Adrenal gland (tissue), 9 donors: ENCODE measurements at regions not wholly inside any gene's neighbourhood (a gene's known extent, or its start where the extent isn't known, plus 50 kb on each side); places are given as distances from the start of the nearest gene placed in this dataset.
A peak's percentile ranks its signal among the peaks of the same experiment; 100 is the strongest.

Experiments used
- DNase-seq, 7 donors: peaks; one replicate each; pipeline ENCODE4 v3.0.0-alpha.2; 2019 to 2020
- H3K27ac ChIP-seq, 5 donors: fragments of 200-600 bp; sonication (generic) in 4 of 5; 1 replicate in 3 of 5; 2 replicates in 2 of 5; pipeline versions ENCODE4 v1.5.1 to v1.8.0; 2016 to 2020; ENCODE audit warnings: mild to moderate bottlenecking in 1 of 5
- H3K27me3 ChIP-seq: fragments of 200-600 bp; 2 replicates; pipeline ENCODE4 v1.8.0; 2021
- H3K36me3 ChIP-seq, 2 donors: fragments of 200-600 bp; replicated peaks in 1 of 2; 1 replicate in 1 of 2; 2 replicates in 1 of 2; pipeline versions ENCODE4 v1.5.1 to v1.8.0; 2018 to 2022
- H3K4me1 ChIP-seq, 2 donors: fragments of 200-600 bp; replicated peaks in 1 of 2; 1 replicate in 1 of 2; 2 replicates in 1 of 2; pipeline versions ENCODE4 v1.5.1 to v1.8.0; 2018 to 2021
- H3K4me3 ChIP-seq, 4 donors: fragments of 200-600 bp; sonication (generic) in 3 of 4; one replicate each; pipeline ENCODE4 v1.5.1; 2016 to 2018
- H3K9me3 ChIP-seq, 3 donors: fragments of 200-600 bp; sonication (generic) in 1 of 3; replicated peaks in 1 of 3; 1 replicate in 2 of 3; 2 replicates in 1 of 3; pipeline versions ENCODE4 v1.5.1 to v1.8.0; 2016 to 2021
- CTCF ChIP-seq, 6 experiments: fragments of 450-650 bp in 4 of 6; fragments of 200-600 bp in 2 of 6; sonication (generic) in 1 of 6; IDR thresholded peaks; 1 replicate in 5 of 6; 2 replicates in 1 of 6; pipeline versions ENCODE4 v1.5.1 to v1.8.0; 2016 to 2021; ENCODE audit warnings: antibody characterized with exemption in 6 of 6, mild to moderate bottlenecking in 2 of 6, moderate library complexity in 1 of 6
- POLR2A ChIP-seq, 2 donors: fragments of 450-650 bp; IDR thresholded peaks; one replicate each; pipeline ENCODE4 v1.6.1; 2017; ENCODE audit warnings: antibody characterized with exemption in 2 of 2, mild to moderate bottlenecking in 2 of 2, moderate library complexity in 1 of 2
- WGBS, 4 donors: extraction: QIAGEN DNeasy Blood & Tissue Kit in 2 of 4; methylation state at CpG; one replicate each; pipeline versions ENCODE4 v1.1.5 to v1.1.7; 2013 to 2017; 5-methylcytosine and 5-hydroxymethylcytosine counted together
- intact Hi-C, 2 donors: fragments of 100-400 bp; cut with DNase I; formaldehyde crosslinking; loops; one replicate each; pipeline versions ENCODE4 v1.14.1 to v1.15.0; 2022 to 2023
- donor health status: healthy with polysubstance abuse.
- donor health status: Bipolar disorder and iron deficiency.
- donor health status: DM: yes; HTN: yes; CAD: no.
- donor health status: DM: no; HTN: no; CAD: no.
- donor health status: DM: no; HTN: no; CAD: no.

GRCh38 chr13:44103429-44104196, 223.9 kb downstream of the LACC1 start:
- Histone ChIP-seq H3K9me3 (no peaks in the 10 kb centered on the region), H3K27ac (no peak overlapping the region), H3K4me1 (peaks cover 0 to 3% of the 10 kb centered on the region in 2 donors), H3K4me3 (no peak overlapping the region), H3K27me3 (no peaks in the 10 kb centered on the region), H3K36me3 (no peaks in the 10 kb centered on the region)
- TF ChIP-seq CTCF (IDR thresholded peaks at IDR 0.05): no peak
- TF ChIP-seq POLR2A (IDR thresholded peaks at IDR 0.05): no peak
- intact Hi-C loops: no loop called here
- DNase-seq: no peak
- WGBS, 4 donors: 80 to 83% (median 81%) methylated on average over 10 of the region's 10 CpGs

GRCh38 chr13:44104197-44104490, 224.4 kb downstream of the LACC1 start:
- no peaks in the 10 kb centered on the region for H3K36me3 ChIP-seq
- intact Hi-C loops: no loop called here
- no peak overlapping the region for H3K4me3 ChIP-seq
- TF ChIP-seq POLR2A (IDR thresholded peaks at IDR 0.05) (no peak), CTCF (IDR thresholded peaks at IDR 0.05) (no peak)
- no peaks in the 10 kb centered on the region for H3K9me3 ChIP-seq
- no peak for DNase-seq
- 64 to 76% (median 69%) methylated on average over 2 of the region's 2 CpGs for WGBS, 4 donors
- H3K27ac ChIP-seq: no peak overlapping the region
- H3K27me3 ChIP-seq: no peaks in the 10 kb centered on the region
- H3K4me1 ChIP-seq: peaks cover 0 to 3% of the 10 kb centered on the region in 2 donors

GRCh38 chr13:44104969-44105368, 225.3 kb downstream of the LACC1 start:
- H3K4me3 ChIP-seq: no peak overlapping the region
- no peaks in the 10 kb centered on the region for H3K36me3 ChIP-seq
- no peak overlapping the region for H3K27ac ChIP-seq
- intact Hi-C loops: no loop called here
- H3K27me3 ChIP-seq: no peaks in the 10 kb centered on the region
- 86 to 90% (median 88%) methylated on average over 5 of the region's 5 CpGs for WGBS, 4 donors
- no peak for DNase-seq
- no peaks in the 10 kb centered on the region for H3K9me3 ChIP-seq
- H3K4me1 ChIP-seq: peaks cover 0 to 3% of the 10 kb centered on the region in 2 donors
- TF ChIP-seq POLR2A (IDR thresholded peaks at IDR 0.05) (no peak), CTCF (IDR thresholded peaks at IDR 0.05) (no peak)

GRCh38 chr13:44106266-44107152, 226.8 kb downstream of the LACC1 start:
- Histone ChIP-seq H3K36me3 (no peaks in the 10 kb centered on the region), H3K4me1 (peaks cover 0 to 3% of the 10 kb centered on the region in 2 donors), H3K27ac (peak overlapping the region in 1 of 5 donors; percentile 16), H3K4me3 (no peak overlapping the region), H3K27me3 (no peaks in the 10 kb centered on the region), H3K9me3 (no peaks in the 10 kb centered on the region)
- intact Hi-C loops: no loop called here
- WGBS, 4 donors: 62 to 74% (median 71%) methylated on average over 6 of the region's 6 CpGs
- TF ChIP-seq CTCF (IDR thresholded peaks at IDR 0.05) (no peak), POLR2A (IDR thresholded peaks at IDR 0.05) (no peak)
- peak in 2 of 7 donors; percentile 2 to 32 for DNase-seq
